ENCODE measurements at regions not wholly inside any gene's neighbourhood (a gene's known extent, or its start where the extent isn't known, plus 50 kb on each side); places are given as distances from the start of the nearest gene placed in this dataset.

- H2BK5ac ChIP-seq (ENCODE audit: insufficient read length, low read length) = no peak overlapping the region
- Mint-ChIP-seq H3K27ac (no peak overlapping the region), H3K4me1 (no peaks in the 10 kb centered on the region), H3K27me3 (ENCODE audit: low read depth) (no peaks in the 10 kb centered on the region), H3K36me3 (ENCODE audit: insufficient read depth in 1 of 3, low read depth in 3 of 3) (no peaks in the 10 kb centered on the region), H3K9me3 (no peaks in the 10 kb centered on the region), H3K4me3 (no peak overlapping the region)
- no peaks in the 10 kb centered on the region for H3K79me2 ChIP-seq (ENCODE audit: insufficient read depth, low read length)
- no peak overlapping the region for H3K27ac ChIP-seq (ENCODE audit: insufficient read length, low read depth, low read length)
- H3K9ac ChIP-seq (ENCODE audit: extremely low read depth, insufficient read length, low read length) = no peak overlapping the region
- H3K18ac ChIP-seq (ENCODE audit: insufficient read length, low read depth, low read length) = no peak overlapping the region
- H3K4me1 ChIP-seq (ENCODE audit: insufficient read depth, low read length) = peaks cover 2% of the 10 kb centered on the region; the same call in 1 of the 2 replicates
- no peak for DNase-seq
- TF ChIP-seq CTCF (conservative IDR thresholded peaks at IDR 0.05) = no peak
- H2AFZ ChIP-seq (ENCODE audit: low read length) = no peak overlapping the region
- no peak overlapping the region for H2AK5ac ChIP-seq (ENCODE audit: insufficient read length, low read length)
- H3K14ac ChIP-seq (ENCODE audit: insufficient read depth, low read length) = no peak overlapping the region
- no peak overlapping the region for H2BK12ac ChIP-seq (ENCODE audit: insufficient read length, low read depth, low read length)
- WGBS (ENCODE audit: extremely low coverage, insufficient read length, low lambda C conversion rate) = no CpG with 5 or more reads among the region's 1 CpG
- no peak overlapping the region for H3K4me2 ChIP-seq (ENCODE audit: insufficient read depth, insufficient read length, low read length)
- no peak overlapping the region for H3K56ac ChIP-seq (ENCODE audit: insufficient read length, low read depth, low read length)
- no peaks in the 10 kb centered on the region for H3K23me2 ChIP-seq (ENCODE audit: insufficient read length, low read depth, low read length, poor library complexity, severe bottlenecking)
- H3K9me3 ChIP-seq (ENCODE audit: control insufficient read depth, low read depth, low read length) = no peaks in the 10 kb centered on the region
- no peak overlapping the region for H3K4ac ChIP-seq (ENCODE audit: low read depth, low read length)
- H3K23ac ChIP-seq (ENCODE audit: insufficient read length, low read depth, low read length) = no peak overlapping the region
- H4K91ac ChIP-seq (ENCODE audit: insufficient read length, low read depth, low read length) = no peak overlapping the region
- no peak overlapping the region for H2BK15ac ChIP-seq (ENCODE audit: low read depth, low read length)
- no peak overlapping the region for H3T11ph ChIP-seq (ENCODE audit: low read length)
- H4K5ac ChIP-seq (ENCODE audit: insufficient read length, low read depth, low read length) = no peak overlapping the region
- no peaks in the 10 kb centered on the region for H4K20me1 ChIP-seq (ENCODE audit: control insufficient read depth, insufficient read depth, insufficient read length)
- H3K27me3 ChIP-seq (ENCODE audit: insufficient read depth, low read length) = no peaks in the 10 kb centered on the region; the same call in 1 of the 2 replicates
- H2BK120ac ChIP-seq (ENCODE audit: low read depth, low read length, poor library complexity, severe bottlenecking) = no peak overlapping the region
- no peak overlapping the region for H2BK20ac ChIP-seq (ENCODE audit: low read depth, low read length, poor library complexity, severe bottlenecking)
- no peak overlapping the region for H4K8ac ChIP-seq (replicated peaks; ENCODE audit: insufficient read length, low read depth, low read length)
- H3K79me1 ChIP-seq (ENCODE audit: insufficient read depth, low read depth, low read length, poor library complexity, severe bottlenecking) = no peaks in the 10 kb centered on the region
Observed at GRCh38 chr9:117784996-117785395, 80.8 kb downstream of the TLR4 start.

Measured in H9 (cell line).